ENCODE measurements at regions not wholly inside any gene's neighbourhood (a gene's known extent, or its start where the extent isn't known, plus 50 kb on each side); places are given as distances from the start of the nearest gene placed in this dataset.

DNA sequence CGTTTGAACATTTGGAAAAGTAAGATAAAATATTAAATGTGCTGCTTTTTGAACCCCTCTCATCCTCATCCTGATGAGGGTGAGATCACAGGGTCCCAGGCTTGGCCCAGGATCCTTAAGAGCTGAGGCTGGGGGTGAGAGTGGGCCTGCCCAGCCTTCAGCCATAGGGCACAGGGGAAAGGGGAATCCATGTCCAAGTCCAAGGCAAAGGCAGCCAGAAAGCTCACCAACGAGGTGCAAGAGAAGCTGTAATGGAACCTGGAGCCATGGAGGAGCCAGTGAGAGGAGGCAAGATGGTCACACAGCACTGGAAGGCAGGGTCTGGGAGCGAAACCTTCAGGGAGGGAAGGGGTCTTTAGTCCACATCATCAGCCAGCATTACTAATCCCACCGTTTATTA, 191.9 kb downstream of the RRAGC start:
- no peak overlapping the region for H3K23ac ChIP-seq (ENCODE audit: low read length)

DNA sequence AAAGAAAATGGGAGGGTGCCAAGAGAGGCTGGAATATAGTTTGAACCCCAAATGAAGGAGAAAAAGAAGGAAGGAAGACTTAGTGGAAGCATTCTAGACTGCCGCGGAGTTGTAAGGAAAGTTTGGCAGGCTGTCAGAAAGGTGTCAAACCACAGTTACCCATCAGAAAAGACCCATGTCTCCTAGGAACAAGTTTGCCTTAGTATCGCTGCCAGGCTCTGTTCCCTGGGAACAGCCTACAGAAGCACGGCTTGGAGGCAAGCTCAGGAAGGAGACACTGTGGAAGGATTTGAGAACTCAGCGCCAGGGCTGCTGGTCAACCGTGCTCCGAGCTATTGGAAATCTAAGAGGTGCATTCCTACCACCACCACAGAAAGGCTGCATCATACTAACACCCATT, 197.4 kb downstream of the RRAGC start:
- Histone ChIP-seq H2BK5ac (ENCODE audit: low read length) (no peak overlapping the region), H3K36me3 (ENCODE audit: control insufficient read depth, insufficient read depth, low read length) (no peaks in the 10 kb centered on the region), H3K23ac (ENCODE audit: low read length) (no peak overlapping the region), H3K4ac (ENCODE audit: low read depth, low read length) (no peak overlapping the region), H3K27me3 (ENCODE audit: insufficient read depth, low read length, poor library complexity) (no peaks in the 10 kb centered on the region), H3K4me1 (ENCODE audit: control insufficient read depth, low read depth, low read length) (no peaks in the 10 kb centered on the region), H3K4me3 (ENCODE audit: low read length) (no peak overlapping the region), H2AK5ac (ENCODE audit: low read length) (no peak overlapping the region), H3K79me1 (ENCODE audit: low read length) (no peaks in the 10 kb centered on the region), H3K56ac (ENCODE audit: low read length) (no peak overlapping the region), H4K5ac (ENCODE audit: low read length) (no peak overlapping the region), H3K79me2 (ENCODE audit: control insufficient read depth, insufficient read depth, low read length) (no peaks in the 10 kb centered on the region), H3K4me2 (ENCODE audit: low read length) (no peak overlapping the region), H2BK15ac (replicated peaks; ENCODE audit: low read depth) (no peak overlapping the region), H3K9ac (ENCODE audit: low read length) (no peak overlapping the region), H2BK120ac (ENCODE audit: low read depth, low read length) (no peak overlapping the region), H3K27ac (ENCODE audit: low read depth, low read length) (no peak overlapping the region), H3K18ac (ENCODE audit: low read length) (no peak overlapping the region), H4K8ac (ENCODE audit: low read depth, low read length) (no peak overlapping the region)
- DNase-seq, result no peak
- no CpG with 5 or more reads among the region's 7 CpGs for WGBS (ENCODE audit: extremely low coverage, insufficient coverage, low lambda C conversion rate)

More for the DNA sequence above, 191.9 kb downstream of the RRAGC start:
- Histone ChIP-seq H3K79me2 (ENCODE audit: control insufficient read depth, insufficient read depth, low read length) (no peaks in the 10 kb centered on the region), H3K4ac (ENCODE audit: low read depth, low read length) (no peak overlapping the region), H2BK120ac (ENCODE audit: low read depth, low read length) (no peak overlapping the region), H3K27ac (ENCODE audit: low read depth, low read length) (no peak overlapping the region), H2BK5ac (ENCODE audit: low read length) (no peak overlapping the region), H3K36me3 (ENCODE audit: control insufficient read depth, insufficient read depth, low read length) (no peaks in the 10 kb centered on the region), H2BK15ac (replicated peaks; ENCODE audit: low read depth) (no peak overlapping the region), H3K27me3 (ENCODE audit: insufficient read depth, low read length, poor library complexity) (no peaks in the 10 kb centered on the region), H3K9ac (ENCODE audit: low read length) (no peak overlapping the region), H2AK5ac (ENCODE audit: low read length) (no peak overlapping the region), H4K8ac (ENCODE audit: low read depth, low read length) (no peak overlapping the region), H3K56ac (ENCODE audit: low read length) (no peak overlapping the region), H3K18ac (ENCODE audit: low read length) (no peak overlapping the region), H3K4me2 (ENCODE audit: low read length) (no peak overlapping the region), H3K79me1 (ENCODE audit: low read length) (no peaks in the 10 kb centered on the region), H3K4me3 (ENCODE audit: low read length) (no peak overlapping the region), H4K5ac (ENCODE audit: low read length) (no peak overlapping the region), H3K4me1 (ENCODE audit: control insufficient read depth, low read depth, low read length) (no peaks in the 10 kb centered on the region)
- no peak for DNase-seq
- WGBS (ENCODE audit: extremely low coverage, insufficient coverage, low lambda C conversion rate), result no CpG with 5 or more reads among the region's 4 CpGs

DNA sequence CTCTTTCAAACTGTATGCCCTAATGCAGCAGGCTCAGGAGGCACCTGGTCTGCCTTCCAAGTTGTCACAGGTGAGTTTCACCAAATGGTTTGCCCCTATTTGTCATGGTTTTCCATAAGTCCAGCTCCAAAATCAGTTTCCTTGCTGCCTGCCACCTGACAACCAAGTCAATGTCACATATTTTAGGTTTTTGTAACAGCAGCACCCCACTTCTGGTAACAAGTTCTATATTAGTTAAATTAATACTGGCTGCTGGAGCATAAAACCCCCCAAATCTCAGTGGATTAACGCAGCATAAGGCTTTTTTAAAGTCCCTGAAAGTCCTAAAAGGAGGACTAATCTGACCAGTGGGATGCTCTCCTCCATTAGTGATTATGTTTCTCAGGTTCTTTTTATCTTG, 200.7 kb downstream of the RRAGC start:
- Histone ChIP-seq H3K4ac (ENCODE audit: low read depth, low read length) (no peak overlapping the region), H3K36me3 (ENCODE audit: control insufficient read depth, insufficient read depth, low read length) (no peaks in the 10 kb centered on the region), H2AK5ac (ENCODE audit: low read length) (no peak overlapping the region), H3K4me2 (ENCODE audit: low read length) (no peak overlapping the region), H3K27me3 (ENCODE audit: insufficient read depth, low read length, poor library complexity) (no peaks in the 10 kb centered on the region), H3K79me1 (ENCODE audit: low read length) (no peaks in the 10 kb centered on the region), H3K79me2 (ENCODE audit: control insufficient read depth, insufficient read depth, low read length) (no peaks in the 10 kb centered on the region), H3K27ac (ENCODE audit: low read depth, low read length) (no peak overlapping the region), H2BK15ac (replicated peaks; ENCODE audit: low read depth) (no peak overlapping the region), H3K18ac (ENCODE audit: low read length) (no peak overlapping the region), H3K23ac (ENCODE audit: low read length) (no peak overlapping the region), H3K4me3 (ENCODE audit: low read length) (no peak overlapping the region), H2BK5ac (ENCODE audit: low read length) (no peak overlapping the region), H3K9ac (ENCODE audit: low read length) (no peak overlapping the region), H2BK120ac (ENCODE audit: low read depth, low read length) (no peak overlapping the region), H3K4me1 (ENCODE audit: control insufficient read depth, low read depth, low read length) (no peaks in the 10 kb centered on the region), H4K8ac (ENCODE audit: low read depth, low read length) (no peak overlapping the region), H4K5ac (ENCODE audit: low read length) (no peak overlapping the region), H3K56ac (ENCODE audit: low read length) (no peak overlapping the region)
- WGBS (ENCODE audit: extremely low coverage, insufficient coverage, low lambda C conversion rate), result no CpG with 5 or more reads among the region's 1 CpG
- DNase-seq, result no peak

DNA sequence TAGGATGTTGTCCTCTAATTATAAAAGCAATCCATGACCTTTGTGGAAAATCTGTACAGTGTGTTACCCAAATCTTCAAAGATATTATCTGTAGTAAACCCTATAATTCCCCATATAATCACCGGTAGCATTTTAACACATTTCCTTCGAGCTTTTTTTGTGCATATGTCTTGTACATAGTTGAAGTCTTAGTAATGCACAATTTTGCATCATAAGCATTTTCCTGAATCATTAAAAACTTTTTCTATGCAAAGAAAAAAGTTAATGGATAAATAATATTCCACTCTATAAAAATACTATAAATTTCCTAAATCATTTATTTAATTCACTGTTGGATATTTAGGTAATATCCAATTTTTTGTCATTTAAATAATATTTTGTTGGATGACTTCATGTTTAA, 201.7 kb downstream of the RRAGC start:
- Histone ChIP-seq H3K79me1 (ENCODE audit: low read length) (no peaks in the 10 kb centered on the region), H4K8ac (ENCODE audit: low read depth, low read length) (no peak overlapping the region), H2BK120ac (ENCODE audit: low read depth, low read length) (no peak overlapping the region), H3K27me3 (ENCODE audit: insufficient read depth, low read length, poor library complexity) (no peaks in the 10 kb centered on the region), H4K5ac (ENCODE audit: low read length) (no peak overlapping the region), H2BK15ac (replicated peaks; ENCODE audit: low read depth) (no peak overlapping the region), H3K23ac (ENCODE audit: low read length) (no peak overlapping the region), H2BK5ac (ENCODE audit: low read length) (no peak overlapping the region), H3K18ac (ENCODE audit: low read length) (no peak overlapping the region), H3K36me3 (ENCODE audit: control insufficient read depth, insufficient read depth, low read length) (no peaks in the 10 kb centered on the region), H3K4ac (ENCODE audit: low read depth, low read length) (no peak overlapping the region), H3K27ac (ENCODE audit: low read depth, low read length) (no peak overlapping the region), H3K56ac (ENCODE audit: low read length) (no peak overlapping the region), H3K79me2 (ENCODE audit: control insufficient read depth, insufficient read depth, low read length) (no peaks in the 10 kb centered on the region), H3K9ac (ENCODE audit: low read length) (no peak overlapping the region), H3K4me3 (ENCODE audit: low read length) (no peak overlapping the region), H3K4me2 (ENCODE audit: low read length) (no peak overlapping the region), H3K4me1 (ENCODE audit: control insufficient read depth, low read depth, low read length) (no peaks in the 10 kb centered on the region), H2AK5ac (ENCODE audit: low read length) (no peak overlapping the region)
- no CpG with 5 or more reads among the region's 2 CpGs for WGBS (ENCODE audit: extremely low coverage, insufficient coverage, low lambda C conversion rate)
- DNase-seq, result no peak

DNA sequence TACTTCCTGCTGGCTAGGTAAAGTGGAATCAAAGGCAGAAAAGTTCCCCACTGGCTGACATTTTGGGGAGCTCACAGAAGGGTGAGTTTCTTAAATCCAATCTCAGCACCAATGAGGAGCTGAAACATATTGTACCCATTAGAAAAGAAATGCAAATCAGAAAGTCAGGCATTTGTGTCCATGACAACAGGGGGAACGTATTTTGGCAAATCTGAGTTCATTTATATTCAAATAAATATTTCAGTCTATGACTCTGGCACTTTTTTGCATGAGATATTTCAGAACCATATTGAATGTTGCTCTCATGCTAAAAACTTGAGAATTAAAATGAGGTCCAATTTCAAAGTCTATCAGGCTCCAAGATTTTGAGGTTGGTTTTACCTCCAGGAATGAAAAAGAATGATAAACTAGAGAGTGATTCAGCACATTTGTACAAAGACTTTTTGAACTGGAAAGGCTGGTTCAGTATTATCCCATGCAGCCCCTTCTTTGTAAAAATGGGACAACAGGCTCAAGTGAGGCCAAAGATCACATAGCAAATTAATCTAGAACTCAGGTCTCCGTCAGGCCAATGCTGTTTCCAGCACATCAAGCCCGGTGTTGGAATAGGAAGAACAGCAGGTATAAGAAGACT, 202.2 kb downstream of the RRAGC start:
- Histone ChIP-seq H2BK5ac (ENCODE audit: low read length) (no peak overlapping the region), H3K27me3 (ENCODE audit: insufficient read depth, low read length, poor library complexity) (no peaks in the 10 kb centered on the region), H4K5ac (ENCODE audit: low read length) (no peak overlapping the region), H2BK15ac (replicated peaks; ENCODE audit: low read depth) (no peak overlapping the region), H2BK120ac (ENCODE audit: low read depth, low read length) (no peak overlapping the region), H3K36me3 (ENCODE audit: control insufficient read depth, insufficient read depth, low read length) (no peaks in the 10 kb centered on the region), H3K4me3 (ENCODE audit: low read length) (no peak overlapping the region), H2AK5ac (ENCODE audit: low read length) (no peak overlapping the region), H4K8ac (ENCODE audit: low read depth, low read length) (no peak overlapping the region), H3K79me2 (ENCODE audit: control insufficient read depth, insufficient read depth, low read length) (no peaks in the 10 kb centered on the region), H3K79me1 (ENCODE audit: low read length) (no peaks in the 10 kb centered on the region), H3K4me2 (ENCODE audit: low read length) (no peak overlapping the region), H3K18ac (ENCODE audit: low read length) (no peak overlapping the region), H3K23ac (ENCODE audit: low read length) (no peak overlapping the region), H3K4me1 (ENCODE audit: control insufficient read depth, low read depth, low read length) (no peaks in the 10 kb centered on the region), H3K27ac (ENCODE audit: low read depth, low read length) (no peak overlapping the region), H3K4ac (ENCODE audit: low read depth, low read length) (no peak overlapping the region), H3K56ac (ENCODE audit: low read length) (no peak overlapping the region), H3K9ac (ENCODE audit: low read length) (no peak overlapping the region)
- no CpG with 5 or more reads among the region's 3 CpGs for WGBS (ENCODE audit: extremely low coverage, insufficient coverage, low lambda C conversion rate)
- DNase-seq, result no peak

DNA sequence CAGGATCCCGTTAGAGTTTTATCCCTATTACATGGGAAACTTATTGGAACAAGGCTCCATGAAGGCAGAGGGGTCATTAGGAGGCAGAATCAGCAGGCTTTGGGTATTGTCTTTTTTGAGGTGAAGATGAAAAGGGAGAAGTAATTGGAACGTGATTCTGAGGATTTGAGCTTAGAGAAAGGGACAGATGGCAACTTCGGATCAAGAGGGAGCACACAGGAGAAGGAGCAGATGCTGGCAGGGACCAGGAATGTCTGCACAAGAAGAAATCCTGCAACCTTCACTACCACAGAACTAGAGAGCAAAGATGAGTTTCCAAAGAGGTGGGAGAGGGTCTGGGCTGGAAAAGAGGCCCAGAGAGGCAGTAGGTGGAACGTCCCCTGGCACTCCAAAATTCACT, 202.8 kb downstream of the RRAGC start:
- no peak overlapping the region for H2AK5ac ChIP-seq (ENCODE audit: low read length)
- H3K27ac ChIP-seq (ENCODE audit: low read depth, low read length), result no peak overlapping the region
- H3K9ac ChIP-seq (ENCODE audit: low read length), result no peak overlapping the region
- no peak for DNase-seq
- H3K4ac ChIP-seq (ENCODE audit: low read depth, low read length), result no peak overlapping the region
- H3K4me2 ChIP-seq (ENCODE audit: low read length), result no peak overlapping the region
- H3K18ac ChIP-seq (ENCODE audit: low read length), result no peak overlapping the region
- H3K36me3 ChIP-seq (ENCODE audit: control insufficient read depth, insufficient read depth, low read length), result no peaks in the 10 kb centered on the region
- H3K79me1 ChIP-seq (ENCODE audit: low read length), result no peaks in the 10 kb centered on the region
- H4K5ac ChIP-seq (ENCODE audit: low read length), result no peak overlapping the region
- no peak overlapping the region for H2BK120ac ChIP-seq (ENCODE audit: low read depth, low read length)
- no peaks in the 10 kb centered on the region for H3K79me2 ChIP-seq (ENCODE audit: control insufficient read depth, insufficient read depth, low read length)
- no peak overlapping the region for H3K23ac ChIP-seq (ENCODE audit: low read length)
- H3K56ac ChIP-seq (ENCODE audit: low read length), result no peak overlapping the region
- no peaks in the 10 kb centered on the region for H3K4me1 ChIP-seq (ENCODE audit: control insufficient read depth, low read depth, low read length)
- H3K27me3 ChIP-seq (ENCODE audit: insufficient read depth, low read length, poor library complexity), result no peaks in the 10 kb centered on the region
- H3K4me3 ChIP-seq (ENCODE audit: low read length), result no peak overlapping the region
- no peak overlapping the region for H4K8ac ChIP-seq (ENCODE audit: low read depth, low read length)
- no peak overlapping the region for H2BK15ac ChIP-seq (replicated peaks; ENCODE audit: low read depth)
- WGBS (ENCODE audit: extremely low coverage, insufficient coverage, low lambda C conversion rate), result no CpG with 5 or more reads among the region's 4 CpGs
- H2BK5ac ChIP-seq (ENCODE audit: low read length), result no peak overlapping the region
